ENCODE measurements at regions not wholly inside any gene's neighbourhood (a gene's known extent, or its start where the extent isn't known, plus 50 kb on each side); places are given as distances from the start of the nearest gene placed in this dataset.
"Not testable (repeated sequence)": the region's sequence is repeated elsewhere in the genome, so short reads cannot be mapped to it uniquely, and the experiment has no call there.

DNA sequence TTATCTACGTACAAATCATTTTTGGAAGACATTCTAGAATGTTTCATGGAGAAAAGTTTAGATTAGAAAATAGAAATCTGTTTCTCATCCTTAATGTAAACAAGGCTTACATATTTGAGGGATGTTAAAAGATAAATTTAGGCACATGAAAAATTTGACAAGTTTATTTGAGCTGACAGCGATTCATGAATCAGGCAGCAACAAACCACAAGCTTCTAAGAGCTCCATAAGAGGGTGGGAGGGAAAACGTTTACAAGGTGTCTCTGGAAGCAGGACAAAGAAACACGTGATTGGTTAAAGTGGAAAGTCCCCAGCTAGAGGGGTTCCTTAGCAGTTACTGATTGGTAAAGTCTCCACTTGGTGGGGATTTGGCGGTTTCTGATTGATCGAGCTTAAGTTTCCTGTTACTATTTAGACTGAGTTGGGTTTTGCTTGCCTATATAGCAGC is 228.9 kb upstream of the PITRM1 start:
- no peak for DNase-seq

DNA sequence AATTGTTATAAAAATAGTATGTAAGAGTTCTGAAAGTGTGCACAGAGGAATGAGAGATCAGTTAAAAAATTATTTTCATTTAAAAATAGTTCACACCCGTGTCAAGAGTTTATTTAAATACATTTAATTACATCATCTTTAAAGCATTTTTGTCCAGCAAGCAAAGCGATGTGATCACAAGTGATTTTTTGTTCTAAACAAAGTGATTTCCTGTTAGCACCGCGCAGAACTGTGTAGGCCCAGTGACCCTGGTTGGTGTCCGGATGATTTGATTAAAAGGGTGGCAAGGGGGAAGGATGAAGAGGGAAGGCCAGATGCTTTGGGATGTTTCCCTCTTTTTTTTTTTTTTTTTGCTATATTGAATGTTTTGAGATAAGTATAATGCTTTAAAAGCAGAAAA is 227.8 kb upstream of the PITRM1 start:
- DNase-seq = no peak

- no peak for DNase-seq
Measured at GRCh38 chr10:3399756-3400155, 227.2 kb upstream of the PITRM1 start.

- DNase-seq = no peak
Measured at GRCh38 chr10:3398825-3399646, 226.5 kb upstream of the PITRM1 start.

- DNase-seq = no peak
Measured at GRCh38 chr10:3397846-3398245, 225.3 kb upstream of the PITRM1 start.

DNA sequence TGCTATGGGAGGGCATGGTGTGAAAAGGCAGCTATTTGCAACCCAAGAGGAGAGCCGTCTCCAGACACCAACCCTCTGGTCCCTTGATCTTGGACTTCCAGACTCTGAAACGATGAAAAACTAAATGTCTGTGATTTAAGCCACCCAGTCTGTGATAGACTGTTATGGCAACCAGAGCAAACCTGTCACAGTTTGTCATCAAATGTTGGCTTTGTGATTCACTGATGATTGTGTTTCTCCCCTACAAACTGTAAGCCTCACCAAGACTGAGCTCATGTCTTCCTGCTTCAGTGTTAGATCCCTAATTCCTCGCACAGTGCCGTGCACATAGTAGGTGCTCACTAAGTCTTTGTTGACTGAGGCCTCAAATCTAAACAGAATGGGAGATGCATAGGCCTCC is 224.6 kb upstream of the PITRM1 start:
- peak; percentile 23 for DNase-seq

DNA sequence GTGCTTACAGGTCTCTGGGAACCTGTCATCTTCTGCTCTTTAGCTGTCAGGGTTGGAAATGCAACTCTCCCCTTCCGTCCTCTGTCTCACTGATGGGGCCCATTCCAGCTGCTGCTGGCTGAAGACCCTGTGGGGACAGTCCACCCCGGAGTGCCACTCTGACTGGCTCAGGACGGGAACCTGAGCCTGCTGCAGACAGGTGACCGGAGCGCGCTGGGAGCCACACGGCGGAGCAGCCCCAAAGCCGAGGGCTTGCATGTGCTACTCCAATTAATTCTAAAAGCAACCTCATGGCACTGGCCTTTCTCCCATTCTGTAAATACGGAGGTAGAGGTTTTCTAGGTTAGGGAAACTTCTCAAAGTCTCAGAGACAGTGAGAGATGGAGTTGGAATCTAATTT is 223.5 kb upstream of the PITRM1 start:
- DNase-seq = no peak

DNA sequence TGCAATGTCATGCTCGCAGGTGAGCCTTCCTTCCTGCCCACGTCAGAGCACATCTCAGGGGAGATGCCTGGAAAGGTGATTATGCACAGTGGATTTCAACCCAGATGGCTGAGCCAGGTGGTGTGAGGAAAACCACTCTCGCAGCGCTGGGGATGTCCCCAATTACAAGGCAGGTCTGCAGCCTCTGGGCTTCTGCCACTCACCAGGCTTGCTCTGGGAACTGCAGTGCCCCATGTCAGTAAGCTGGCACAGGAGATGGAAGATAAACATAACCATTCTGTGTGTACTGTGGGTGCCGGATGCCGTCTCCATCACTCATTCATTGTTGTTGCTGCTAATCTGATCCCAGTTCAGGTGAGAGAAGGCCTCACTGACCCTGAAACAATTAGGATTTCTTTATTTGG is 222.9 kb upstream of the PITRM1 start:
- DNase-seq = no peak

DNA sequence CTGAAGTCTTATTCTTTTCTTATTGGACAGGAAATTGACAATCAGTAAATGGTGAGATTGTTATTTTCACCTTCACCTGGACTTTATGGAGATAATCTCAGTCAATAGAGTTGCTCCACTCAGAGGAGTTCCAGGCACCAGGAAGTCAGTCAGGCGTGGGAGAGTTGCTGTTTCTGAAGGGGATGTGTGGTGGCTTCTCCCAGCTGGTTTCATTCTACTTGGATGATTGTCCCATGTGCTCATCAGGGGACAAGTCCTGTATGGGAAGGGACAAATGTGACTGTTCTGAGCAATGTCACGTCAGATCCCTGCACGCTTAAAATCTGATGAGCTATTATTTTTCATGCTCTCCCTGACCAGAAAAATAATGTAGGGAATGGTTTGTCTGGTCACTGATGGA is 222.5 kb upstream of the PITRM1 start:
- DNase-seq = no peak

GRCh38 chr10:3393958-3394357 is 221.4 kb upstream of the PITRM1 start:
- peak; percentile 61 for DNase-seq

DNA sequence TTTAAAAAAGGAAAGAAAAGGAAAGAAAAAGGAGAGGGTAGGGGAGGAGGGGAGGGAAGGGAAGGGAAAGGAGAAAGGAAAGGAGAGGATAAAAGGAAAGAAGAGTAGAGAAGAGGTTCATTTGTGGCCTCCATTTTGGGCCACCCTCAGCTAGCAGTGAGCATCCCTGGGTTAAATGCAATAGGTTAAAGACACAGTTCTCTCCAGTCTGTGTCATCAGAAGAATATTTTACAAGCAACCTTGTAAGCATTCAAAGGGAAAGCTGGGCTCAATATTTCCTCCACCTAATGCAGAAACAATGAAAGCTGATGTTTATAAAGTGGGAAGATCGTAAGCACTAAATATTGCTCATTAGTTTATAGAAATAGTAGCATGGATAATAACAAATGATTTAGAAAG is 219.1 kb upstream of the PITRM1 start:
- no peak for DNase-seq

- no peak for DNase-seq
Measured at GRCh38 chr10:3389130-3389529, 216.5 kb upstream of the PITRM1 start.

DNA sequence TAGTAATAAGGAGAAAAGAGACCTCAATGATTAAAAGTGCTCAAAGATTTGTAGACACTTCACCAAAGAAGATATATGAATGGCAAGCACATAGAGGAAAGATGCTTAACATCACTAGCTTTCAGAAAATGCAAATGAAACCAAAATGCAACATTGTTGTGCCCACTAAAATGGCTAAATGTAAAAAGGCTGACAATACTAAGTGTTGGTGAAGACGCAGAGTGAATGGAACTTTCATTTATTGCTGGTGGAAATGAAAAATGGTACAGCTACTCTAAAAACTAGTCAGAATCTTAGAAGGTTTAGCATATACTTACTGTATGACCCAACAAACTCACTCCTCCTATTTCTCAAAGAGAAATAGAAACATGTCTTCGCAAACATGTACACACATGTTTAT is 212.9 kb upstream of the PITRM1 start:
- DNase-seq = no peak

- no peak for DNase-seq
Measured at GRCh38 chr10:3382092-3382491, 209.5 kb upstream of the PITRM1 start.

- no peak for DNase-seq
Measured at GRCh38 chr10:3380406-3381050, 207.9 kb upstream of the PITRM1 start.

- DNase-seq = no peak
Measured at GRCh38 chr10:3376631-3377030, 204.0 kb upstream of the PITRM1 start.

GRCh38 chr10:3375505-3375904 is 202.9 kb upstream of the PITRM1 start:
- DNase-seq = no peak

DNA sequence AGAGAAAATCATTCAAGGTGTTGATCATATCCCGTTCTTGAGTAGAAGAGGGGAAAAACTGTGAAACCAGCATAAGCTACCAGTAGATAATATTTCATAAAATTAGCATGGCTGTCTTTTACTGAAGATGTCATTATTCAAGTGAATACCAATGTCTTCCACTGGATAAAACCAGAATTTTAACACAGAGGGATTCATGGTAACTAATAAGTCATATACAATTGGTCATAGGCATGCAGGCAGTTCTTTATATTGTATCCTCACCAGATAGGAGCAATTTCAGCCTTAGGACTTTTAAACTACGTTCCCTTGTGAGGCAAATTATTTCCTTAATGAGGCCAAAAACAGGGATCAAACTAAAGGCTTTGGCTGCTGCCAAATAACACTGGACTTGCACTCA is 202.3 kb upstream of the PITRM1 start:
- DNase-seq = no peak

DNA sequence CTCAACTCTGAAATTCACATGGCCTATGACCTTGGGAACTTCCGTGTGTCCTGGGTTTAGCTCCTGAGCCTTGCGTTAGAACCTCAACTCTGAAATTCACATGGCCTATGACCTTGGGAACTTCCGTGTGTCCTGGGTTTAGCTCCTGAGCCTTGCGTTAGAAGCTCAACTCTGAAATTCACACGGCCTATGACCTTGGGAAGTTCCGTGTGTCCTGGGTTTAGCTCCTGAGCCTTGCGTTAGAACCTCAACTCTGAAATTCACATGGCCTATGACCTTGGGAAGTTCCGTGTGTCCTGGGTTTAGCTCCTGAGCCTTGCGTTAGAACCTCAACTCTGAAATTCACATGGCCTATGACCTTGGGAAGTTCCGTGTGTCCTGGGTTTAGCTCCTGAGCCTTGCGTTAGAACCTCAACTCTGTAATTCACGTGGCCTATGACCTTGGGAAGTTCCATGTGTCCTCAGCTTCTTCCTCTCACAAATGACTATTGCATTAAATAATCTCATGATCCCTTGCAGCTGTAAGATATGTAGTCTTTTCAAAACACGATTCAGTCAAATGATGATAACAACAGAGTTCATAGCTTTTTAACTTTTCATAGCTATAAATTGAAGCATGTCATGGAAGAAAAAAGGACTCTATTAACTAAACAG is 200.9 kb upstream of the PITRM1 start:
- not testable (repeated sequence) for DNase-seq

GRCh38 chr10:3372281-3372680 is 199.7 kb upstream of the PITRM1 start:
- no peak for DNase-seq

GRCh38 chr10:3371624-3372023 is 199.0 kb upstream of the PITRM1 start:
- DNase-seq = not testable (repeated sequence)

DNA sequence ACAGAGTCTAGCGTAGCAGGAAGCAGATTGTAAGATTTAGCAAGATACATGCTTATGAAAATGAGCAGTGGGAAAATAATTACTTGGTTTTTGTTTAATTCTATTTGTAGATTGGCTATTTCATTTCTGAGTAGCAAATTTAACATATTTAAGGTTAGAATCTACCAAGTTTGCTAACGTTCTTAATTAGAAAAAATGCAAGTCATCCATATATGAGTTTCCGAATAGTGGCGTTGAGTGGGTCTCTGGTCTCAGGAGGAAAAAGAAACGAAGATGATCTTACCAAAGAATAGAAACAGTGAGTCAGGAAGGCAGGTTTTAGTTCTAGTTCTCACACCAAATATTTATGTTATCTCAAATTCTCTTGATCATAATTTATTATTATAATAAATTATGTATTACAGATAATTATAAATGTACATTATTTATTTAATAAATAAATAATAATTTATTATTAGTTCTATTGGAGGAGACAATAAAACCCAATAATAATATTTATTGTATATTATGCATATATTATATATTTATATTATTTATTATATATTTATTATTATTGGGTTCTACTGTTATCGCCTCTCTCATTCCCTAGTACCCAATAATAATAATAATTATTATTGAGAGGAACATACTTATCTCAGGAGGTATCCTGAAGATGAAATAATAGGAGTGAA is 194.3 kb upstream of the PITRM1 start:
- no peak for DNase-seq

GRCh38 chr10:3366043-3366442 is 193.5 kb upstream of the PITRM1 start:
- DNase-seq = no peak

- DNase-seq = no peak
Measured at GRCh38 chr10:3365630-3366029, 193.0 kb upstream of the PITRM1 start.

Data from kidney glomerular epithelial cell (primary cell).